ENCODE measurements at regions not wholly inside any gene's neighbourhood (a gene's known extent, or its start where the extent isn't known, plus 50 kb on each side); places are given as distances from the start of the nearest gene placed in this dataset.
A peak's percentile ranks its signal among the peaks of the same experiment; 100 is the strongest.

- Mint-ChIP-seq H3K36me3 (no peaks in the 10 kb centered on the region), H3K4me3 (no peak overlapping the region), H3K27ac (no peak overlapping the region), H3K9me3 (no peaks in the 10 kb centered on the region), H3K4me1 (no peaks in the 10 kb centered on the region), H3K27me3 (peaks cover 55% of the 10 kb centered on the region)
- CTCF ChIA-PET = interaction anchor here (1.4 to 1.6 kb wide), 2 partner anchors 152 to 158 kb away, joined by 5 to 6 read pairs; no protein-coding TSS in a partner anchor
- no peak for DNase-seq
Measured at GRCh38 chr1:9447215-9447960, 91.9 kb upstream of the SLC25A33 start.

- Mint-ChIP-seq H3K36me3 (no peaks in the 10 kb centered on the region), H3K9me3 (no peaks in the 10 kb centered on the region), H3K27me3 (peaks cover 51% of the 10 kb centered on the region), H3K4me3 (no peak overlapping the region), H3K4me1 (no peaks in the 10 kb centered on the region), H3K27ac (no peak overlapping the region)
- CTCF ChIA-PET = interaction anchor here (1.1 to 3.1 kb wide), 4 partner anchors 14 to 181 kb away, joined by 3 to 13 read pairs (median 6); no protein-coding TSS in a partner anchor
- DNase-seq = no peak
Measured at GRCh38 chr1:9448132-9449109, 90.8 kb upstream of the SLC25A33 start.

- Mint-ChIP-seq H3K36me3 (no peaks in the 10 kb centered on the region), H3K4me3 (no peak overlapping the region), H3K27me3 (peaks cover 45% of the 10 kb centered on the region), H3K4me1 (no peaks in the 10 kb centered on the region), H3K9me3 (no peaks in the 10 kb centered on the region), H3K27ac (no peak overlapping the region)
- CTCF ChIA-PET = interaction anchor here (0.6 to 3.1 kb wide), 4 partner anchors 15 to 182 kb away, joined by 3 to 13 read pairs (median 4); no protein-coding TSS in a partner anchor
- no peak for DNase-seq
Measured at GRCh38 chr1:9449110-9449627, 90.1 kb upstream of the SLC25A33 start.

- no peak for DNase-seq
- no peaks in the 10 kb centered on the region for H3K9me3 Mint-ChIP-seq
- no peak overlapping the region for H3K27ac Mint-ChIP-seq
- no peak overlapping the region for H3K4me3 Mint-ChIP-seq
- peaks cover 40% of the 10 kb centered on the region for H3K27me3 Mint-ChIP-seq
- H3K4me1 Mint-ChIP-seq = no peaks in the 10 kb centered on the region
- CTCF ChIA-PET = interaction anchor here (0.6 to 3.1 kb wide), 3 partner anchors 161 to 319 kb away, joined by 3 to 13 read pairs (median 3); no protein-coding TSS in a partner anchor
- no peaks in the 10 kb centered on the region for H3K36me3 Mint-ChIP-seq
Measured at GRCh38 chr1:9449976-9450696, 89.1 kb upstream of the SLC25A33 start.

GRCh38 chr1:9451081-9451480 lies 88.2 kb upstream of the SLC25A33 start:
- no peak overlapping the region for H3K27ac Mint-ChIP-seq
- H3K27me3 Mint-ChIP-seq = peaks cover 44% of the 10 kb centered on the region
- DNase-seq = no peak
- H3K36me3 Mint-ChIP-seq = no peaks in the 10 kb centered on the region
- CTCF ChIA-PET = interaction anchor here (1.3 to 3.1 kb wide), 3 partner anchors 42 to 184 kb away, joined by 3 to 13 read pairs (median 4); no protein-coding TSS in a partner anchor
- no peak overlapping the region for H3K4me3 Mint-ChIP-seq
- H3K4me1 Mint-ChIP-seq = no peaks in the 10 kb centered on the region
- no peaks in the 10 kb centered on the region for H3K9me3 Mint-ChIP-seq

GRCh38 chr1:9452516-9453140 lies 86.6 kb upstream of the SLC25A33 start:
- Mint-ChIP-seq H3K27ac (no peak overlapping the region), H3K4me3 (no peak overlapping the region), H3K9me3 (no peaks in the 10 kb centered on the region), H3K36me3 (no peaks in the 10 kb centered on the region), H3K27me3 (peaks cover 34% of the 10 kb centered on the region), H3K4me1 (no peaks in the 10 kb centered on the region)
- CTCF ChIA-PET = interaction anchor here (0.6 to 1.7 kb wide), 4 partner anchors 26 to 186 kb away, joined by 3 to 7 read pairs (median 4); no protein-coding TSS in a partner anchor
- no peak for DNase-seq

GRCh38 chr1:9453375-9453774 lies 85.9 kb upstream of the SLC25A33 start:
- peaks cover 31% of the 10 kb centered on the region for H3K27me3 Mint-ChIP-seq
- no peaks in the 10 kb centered on the region for H3K9me3 Mint-ChIP-seq
- no peak overlapping the region for H3K27ac Mint-ChIP-seq
- DNase-seq = no peak
- no peak overlapping the region for H3K4me3 Mint-ChIP-seq
- CTCF ChIA-PET = interaction anchor here (1.6 to 8.2 kb wide), 3 partner anchors 163 to 186 kb away, joined by 6 to 122 read pairs (median 7); no protein-coding TSS in a partner anchor
- no peaks in the 10 kb centered on the region for H3K4me1 Mint-ChIP-seq
- no peaks in the 10 kb centered on the region for H3K36me3 Mint-ChIP-seq

- no peak for DNase-seq
- H3K9me3 Mint-ChIP-seq = no peaks in the 10 kb centered on the region
- peaks cover 26% of the 10 kb centered on the region for H3K27me3 Mint-ChIP-seq
- H3K4me1 Mint-ChIP-seq = no peaks in the 10 kb centered on the region
- CTCF ChIA-PET = interaction anchor here (0.7 to 8.2 kb wide), 4 partner anchors 157 to 187 kb away, joined by 3 to 122 read pairs (median 4); no protein-coding TSS in a partner anchor
- H3K36me3 Mint-ChIP-seq = no peaks in the 10 kb centered on the region
- H3K27ac Mint-ChIP-seq = no peak overlapping the region
- no peak overlapping the region for H3K4me3 Mint-ChIP-seq
Measured at GRCh38 chr1:9453779-9454418, 85.4 kb upstream of the SLC25A33 start.

GRCh38 chr1:9454494-9455066 lies 84.7 kb upstream of the SLC25A33 start:
- H3K9me3 Mint-ChIP-seq = no peaks in the 10 kb centered on the region
- H3K27me3 Mint-ChIP-seq = peaks cover 21% of the 10 kb centered on the region
- no peak for DNase-seq
- CTCF ChIA-PET = interaction anchor here (0.7 to 8.2 kb wide), 9 partner anchors 38 to 187 kb away, joined by 3 to 122 read pairs (median 3); no protein-coding TSS in a partner anchor
- H3K4me3 Mint-ChIP-seq = no peak overlapping the region
- H3K36me3 Mint-ChIP-seq = no peaks in the 10 kb centered on the region
- H3K4me1 Mint-ChIP-seq = no peaks in the 10 kb centered on the region
- H3K27ac Mint-ChIP-seq = no peak overlapping the region

GRCh38 chr1:9455487-9456234 lies 83.6 kb upstream of the SLC25A33 start:
- no peaks in the 10 kb centered on the region for H3K4me1 Mint-ChIP-seq
- H3K27ac Mint-ChIP-seq = no peak overlapping the region
- CTCF ChIA-PET = interaction anchor here (0.7 to 8.2 kb wide), 24 partner anchors 11 to 255 kb away, joined by 3 to 122 read pairs (median 4); no protein-coding TSS in a partner anchor
- H3K4me3 Mint-ChIP-seq = no peak overlapping the region
- no peaks in the 10 kb centered on the region for H3K36me3 Mint-ChIP-seq
- DNase-seq = peak; percentile 76
- H3K27me3 Mint-ChIP-seq = peaks cover 21% of the 10 kb centered on the region
- no peaks in the 10 kb centered on the region for H3K9me3 Mint-ChIP-seq

- H3K4me3 Mint-ChIP-seq = no peak overlapping the region
- no peak overlapping the region for H3K27ac Mint-ChIP-seq
- CTCF ChIA-PET = interaction anchor here (1.2 to 8.2 kb wide), 7 partner anchors 18 to 190 kb away, joined by 3 to 122 read pairs (median 7); no protein-coding TSS in a partner anchor
- H3K27me3 Mint-ChIP-seq = peaks cover 21% of the 10 kb centered on the region
- no peaks in the 10 kb centered on the region for H3K4me1 Mint-ChIP-seq
- no peaks in the 10 kb centered on the region for H3K9me3 Mint-ChIP-seq
- DNase-seq = no peak
- no peaks in the 10 kb centered on the region for H3K36me3 Mint-ChIP-seq
Measured at GRCh38 chr1:9456833-9457232, 82.4 kb upstream of the SLC25A33 start.

Data from activated naive CD4-positive, alpha-beta T cell treated with anti-CD3 and anti-CD28 coated beads, Interleukin-2, amount 10 ng/mL, durations not matched to agents 7 days and 5 days (primary cell).